ENCODE measurements at regions not wholly inside any gene's neighbourhood (a gene's known extent, or its start where the extent isn't known, plus 50 kb on each side); places are given as distances from the start of the nearest gene placed in this dataset.

DNA sequence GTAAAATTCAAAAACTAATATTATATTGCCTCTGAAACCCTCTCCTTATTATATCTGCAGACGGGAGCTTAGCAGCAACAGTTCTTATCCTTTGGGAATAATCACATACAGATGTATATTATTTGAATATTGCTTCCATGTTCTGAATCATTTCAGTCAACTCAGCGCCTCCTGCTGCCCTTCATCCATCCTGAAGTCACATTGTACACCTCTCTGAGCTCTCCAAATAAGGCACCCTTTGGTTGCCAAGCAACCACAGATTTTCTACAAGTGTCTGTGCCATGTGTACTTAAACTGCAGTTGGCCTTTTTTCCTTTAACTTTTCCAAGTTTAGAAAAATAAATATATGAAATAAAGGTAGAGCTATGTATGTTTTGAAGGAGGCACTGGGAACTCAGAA is 384.3 kb downstream of the LRRIQ3 start:
- DNase-seq (ENCODE audit: low read depth, low spot score) (no peak), ATAC-seq (no peak), FAIRE-seq (no peak)
- TF ChIP-seq HSF1 (IDR thresholded peaks at IDR 0.05; ENCODE audit: low read depth, low read length) (no peak), ZBTB33 (IDR thresholded peaks at IDR 0.05) (no peak), RELB (IDR thresholded peaks at IDR 0.05; ENCODE audit: low read depth) (no peak), PML (IDR thresholded peaks at IDR 0.05; ENCODE audit: low read length) (no peak), BHLHE40 (IDR thresholded peaks at IDR 0.05; ENCODE audit: borderline replicate concordance in 1 of 2, low read depth in 2 of 2, low read length in 1 of 2) (no peak), NFXL1 (IDR thresholded peaks at IDR 0.05; ENCODE audit: borderline replicate concordance) (no peak), ZBTB4 (CRISPR knock-in tag; IDR thresholded peaks at IDR 0.05) (no peak), TBL1XR1 (IDR thresholded peaks at IDR 0.05; ENCODE audit: low read depth, low read length) (no peak), MXI1 (IDR thresholded peaks at IDR 0.05; ENCODE audit: low read depth, low read length) (no peak), BMI1 (IDR thresholded peaks at IDR 0.05; ENCODE audit: borderline replicate concordance) (no peak), TAF1 (IDR thresholded peaks at IDR 0.05; ENCODE audit: borderline replicate concordance, low read depth, low read length) (no peak), ATF2 (IDR thresholded peaks at IDR 0.05; ENCODE audit: low read length) (no peak), STAT1 (conservative IDR thresholded peaks at IDR 0.05) (no peak)
- TF ChIP-seq, protein P1, sequence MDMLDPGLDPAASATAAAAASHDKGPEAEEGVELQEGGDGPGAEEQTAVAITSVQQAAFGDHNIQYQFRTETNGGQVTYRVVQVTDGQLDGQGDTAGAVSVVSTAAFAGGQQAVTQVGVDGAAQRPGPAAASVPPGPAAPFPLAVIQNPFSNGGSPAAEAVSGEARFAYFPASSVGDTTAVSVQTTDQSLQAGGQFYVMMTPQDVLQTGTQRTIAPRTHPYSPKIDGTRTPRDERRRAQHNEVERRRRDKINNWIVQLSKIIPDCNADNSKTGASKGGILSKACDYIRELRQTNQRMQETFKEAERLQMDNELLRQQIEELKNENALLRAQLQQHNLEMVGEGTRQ (IDR thresholded peaks at IDR 0.05; ENCODE audit: borderline replicate concordance, low read depth, low read length), result no peak
- WGBS (ENCODE audit: insufficient coverage, insufficient replicate concordance, low lambda C conversion rate, missing lambda C conversion rate), result 0% methylated on average over 2 of the region's 2 CpGs
- H3K36me3 ChIP-seq (ENCODE audit: control insufficient read depth in 2 of 2, insufficient read depth in 2 of 2, low read length in 1 of 2), result no peaks in the 10 kb centered on the region
- no peaks in the 10 kb centered on the region for H3K79me2 ChIP-seq (ENCODE audit: control insufficient read depth, insufficient read depth, low read length)
- H3K9ac ChIP-seq (ENCODE audit: control insufficient read depth, insufficient read depth, low read length), result no peak overlapping the region
- intact Hi-C loops (cut with micrococcal nuclease; ENCODE audit: unreplicated experiment), result no loop called here
- POLR2A ChIA-PET, result no interaction called here
- H2AFZ ChIP-seq (ENCODE audit: control insufficient read depth, low read depth, low read length), result no peak overlapping the region
- no peak overlapping the region for H3K27ac ChIP-seq (ENCODE audit: control insufficient read depth, insufficient read depth)
- H3K4me1 ChIP-seq (ENCODE audit: control insufficient read depth, insufficient read depth, low read length), result no peaks in the 10 kb centered on the region
- no peak overlapping the region for H3K4me2 ChIP-seq (ENCODE audit: control insufficient read depth, insufficient read depth)
- no peaks in the 10 kb centered on the region for H4K20me1 ChIP-seq (ENCODE audit: control insufficient read depth, insufficient read depth)
- H3K27me3 ChIP-seq (replicated peaks in 1 of 2; ENCODE audit: control insufficient read depth in 2 of 2, insufficient read depth in 2 of 2, low read length in 1 of 2), result no peaks in the 10 kb centered on the region
- no peaks in the 10 kb centered on the region for H3K9me3 ChIP-seq (replicated peaks; ENCODE audit: control insufficient read depth, insufficient read depth, low read length)
- CTCF ChIA-PET, result interaction anchor here (1.4 kb wide), 1 partner anchor 13 kb away, joined by 5 read pairs; no protein-coding TSS in a partner anchor
- no peak overlapping the region for H3K4me3 ChIP-seq
- RAD21 ChIA-PET (ENCODE audit: unreplicated experiment), result interaction anchor here (0.6 to 1.2 kb wide), 3 partner anchors 10 to 180 kb away, joined by 3 read pairs; no protein-coding TSS in a partner anchor
- no TSS peak for BruUV-seq (replicated peaks)
- SMC1A ChIA-PET (ENCODE audit: uncharacterized antibody, unreplicated experiment), result interaction anchor here (0.7 kb wide), 1 partner anchor 393 kb away, joined by 3 read pairs; no protein-coding TSS in a partner anchor
- in situ Hi-C loops (cut with MboI), result no loop called here
